ENCODE measurements at regions not wholly inside any gene's neighbourhood (a gene's known extent, or its start where the extent isn't known, plus 50 kb on each side); places are given as distances from the start of the nearest gene placed in this dataset.

GRCh38 chr10:128967980-128968756 is 498.9 kb upstream of the MGMT start:
- H3K36me3 ChIP-seq, result no peaks in the 10 kb centered on the region
- H3K4me3 ChIP-seq, result no peak overlapping the region
- intact Hi-C loops (cut with DNase I), result no loop called here
- TF ChIP-seq POLR2A (IDR thresholded peaks at IDR 0.05), result no peak
- no peak for TF ChIP-seq CTCF (IDR thresholded peaks at IDR 0.05)
- WGBS, 2 donors, result 66 to 81% methylated on average over 11 of the region's 11 CpGs
- no peak overlapping the region for H3K27ac ChIP-seq
- no peaks in the 10 kb centered on the region for H3K9me3 ChIP-seq
- no peak for DNase-seq
- no peaks in the 10 kb centered on the region for H3K4me1 ChIP-seq
- H3K27me3 ChIP-seq, result no peaks in the 10 kb centered on the region

- intact Hi-C loops (cut with DNase I), result no loop called here
- no peak for DNase-seq
- no peaks in the 10 kb centered on the region for H3K4me1 ChIP-seq
- no peaks in the 10 kb centered on the region for H3K9me3 ChIP-seq
- no peak overlapping the region for H3K4me3 ChIP-seq
- no peaks in the 10 kb centered on the region for H3K36me3 ChIP-seq
- no peaks in the 10 kb centered on the region for H3K27me3 ChIP-seq
- H3K27ac ChIP-seq, result no peak overlapping the region
- 83 to 87% methylated on average over 11 of the region's 11 CpGs for WGBS, 2 donors
- TF ChIP-seq CTCF (IDR thresholded peaks at IDR 0.05) (no peak), POLR2A (IDR thresholded peaks at IDR 0.05) (no peak)
Measured at GRCh38 chr10:128969551-128969950, 497.5 kb upstream of the MGMT start.

GRCh38 chr10:128971374-128972035 is 495.5 kb upstream of the MGMT start:
- 68 to 72% methylated on average over 5 to 10 of the region's 11 CpGs for WGBS, 2 donors
- Histone ChIP-seq H3K4me1 (no peaks in the 10 kb centered on the region), H3K27ac (no peak overlapping the region), H3K36me3 (no peaks in the 10 kb centered on the region), H3K4me3 (no peak overlapping the region), H3K9me3 (no peaks in the 10 kb centered on the region), H3K27me3 (no peaks in the 10 kb centered on the region)
- intact Hi-C loops (cut with DNase I), result no loop called here
- no peak for DNase-seq
- TF ChIP-seq CTCF (IDR thresholded peaks at IDR 0.05), result no peak
- TF ChIP-seq POLR2A (IDR thresholded peaks at IDR 0.05), result no peak

- Histone ChIP-seq H3K27me3 (no peaks in the 10 kb centered on the region), H3K4me3 (no peak overlapping the region), H3K36me3 (no peaks in the 10 kb centered on the region), H3K27ac (no peak overlapping the region), H3K4me1 (no peaks in the 10 kb centered on the region), H3K9me3 (no peaks in the 10 kb centered on the region)
- TF ChIP-seq CTCF (IDR thresholded peaks at IDR 0.05) (no peak), POLR2A (IDR thresholded peaks at IDR 0.05) (no peak)
- intact Hi-C loops (cut with DNase I), result no loop called here
- DNase-seq, result no peak
- WGBS, 2 donors, result 76 to 77% methylated on average over 2 of the region's 2 CpGs
Measured at GRCh38 chr10:128972036-128972405, 495.0 kb upstream of the MGMT start.

GRCh38 chr10:128973221-128973620 is 493.8 kb upstream of the MGMT start:
- WGBS, 2 donors, result 57 to 61% methylated on average over 6 of the region's 6 CpGs
- no peak for DNase-seq
- H3K27ac ChIP-seq, result no peak overlapping the region
- H3K4me3 ChIP-seq, result no peak overlapping the region
- no peaks in the 10 kb centered on the region for H3K4me1 ChIP-seq
- H3K36me3 ChIP-seq, result no peaks in the 10 kb centered on the region
- no peaks in the 10 kb centered on the region for H3K9me3 ChIP-seq
- H3K27me3 ChIP-seq, result no peaks in the 10 kb centered on the region
- intact Hi-C loops (cut with DNase I), result no loop called here
- TF ChIP-seq CTCF (IDR thresholded peaks at IDR 0.05) (no peak), POLR2A (IDR thresholded peaks at IDR 0.05) (no peak)
